Heart right ventricle (tissue), 16 donors: ENCODE measurements at regions not wholly inside any gene's neighbourhood (a gene's known extent, or its start where the extent isn't known, plus 50 kb on each side); places are given as distances from the start of the nearest gene placed in this dataset.

Source experiments
- ATAC-seq, 8 donors: fragments of 200-7000 bp; cut with Tn5 transposase; one replicate each; pipeline ENCODE4 v1.9.1; 2020; ENCODE audit warnings: mild to moderate bottlenecking in 8 of 8, moderate library complexity in 8 of 8, moderate number of reproducible peaks in 1 of 8
- DNase-seq, 2 donors: peaks; one replicate each; pipeline ENCODE4 v3.0.0-alpha.2; 2020
- H3K27ac ChIP-seq, 10 donors: fragments of 200-600 bp; sonication (generic) in 2 of 10; one replicate each; pipeline versions ENCODE4 v1.5.0 to v1.8.0; 2020 to 2022; ENCODE audit warnings: mild to moderate bottlenecking in 3 of 10
- H3K27me3 ChIP-seq, 7 donors: fragments of 200-600 bp; one replicate each; pipeline ENCODE4 v1.8.0; 2021 to 2022; ENCODE audit warnings: mild to moderate bottlenecking in 2 of 7
- H3K36me3 ChIP-seq, 9 donors: fragments of 200-600 bp; sonication (generic) in 1 of 9; one replicate each; pipeline versions ENCODE4 v1.5.0 to v1.8.0; 2020 to 2022; ENCODE audit warnings: mild to moderate bottlenecking in 2 of 9
- H3K4me1 ChIP-seq, 9 donors: fragments of 200-600 bp; sonication (generic) in 1 of 9; one replicate each; pipeline versions ENCODE4 v1.5.0 to v1.8.0; 2020 to 2022; ENCODE audit warnings: mild to moderate bottlenecking in 4 of 9
- H3K4me3 ChIP-seq, 10 donors: fragments of 200-600 bp; sonication (generic) in 2 of 10; one replicate each; pipeline versions ENCODE4 v1.5.0 to v1.8.0; 2020 to 2022; ENCODE audit warnings: mild to moderate bottlenecking in 7 of 10, moderate library complexity in 2 of 10
- H3K9me3 ChIP-seq, 11 donors: fragments of 200-600 bp in 10 of 11; sonication (generic) in 2 of 11; one replicate each; pipeline versions ENCODE4 v1.5.0 to v1.8.0; 2013 to 2022; ENCODE audit warnings: mild to moderate bottlenecking in 2 of 11, control low read depth in 1 of 11, moderate library complexity in 1 of 11
- WGBS, 2 donors: extraction: QIAGEN DNeasy Blood & Tissue Kit; methylation state at CpG; one replicate each; pipeline ENCODE4 v1.1.7; 2013; ENCODE audit warnings: inconsistent platforms in 1 of 2; 5-methylcytosine and 5-hydroxymethylcytosine counted together
- intact Hi-C, 10 donors: fragments of 100-400 bp; cut with DNase I; formaldehyde crosslinking; loops; one replicate each; pipeline versions ENCODE4 v1.11.1 to v1.14.2; 2022
- TF ChIP-seq, protein P1 (sequence below), 9 donors: fragments of 200-600 bp; sonication (generic) in 2 of 9; IDR thresholded peaks; one replicate each; pipeline versions ENCODE4 v1.5.0 to v1.8.0; 2021 to 2022; ENCODE audit warnings: antibody characterized with exemption in 9 of 9, mild to moderate bottlenecking in 5 of 9, moderate library complexity in 1 of 9
- donor health status: Arrhythmogenic right ventricular cardiomyopathy.
- donor health status: ischemic (EF 13 %, LVEDD 7.1; RV severe dilation, severe dysfunction).
- donor health status: healthy with polysubstance abuse.
- donor health status: DM: no; HTN: yes; CAD: no.
- donor health status: DM: no; HTN: no; CAD: no.
- donor health status: ischemic (EF 25% LVEDD 6.9; RV normal size, moderate dysfunction).
- donor health status: ischemic (EF 25% LVEDD 5.7; RV mildly dilated, moderate dysfunction).
- donor health status: healthy.
- donor health status: DM: yes; HTN: yes; CAD: no.
- donor health status: Ischemic cardiomyopathy.
- donor health status: ischemic (EF 35%, LVEDD 5.7; RV mildly dilated, moderate dysfunction).
- donor health status: nonischemic (EF 11% LVEDD 7.7; RV severe dilation, severe dysfunction).
- donor health status: DM: yes; HTN: yes; CAD: no.
- donor health status: PGD.
- donor health status: ischemic (EF 29% LVEDD 5.4; RV normal size, mild dysfunction).
- donor health status: nonischemic (EF 23%, LVEDD 6.1; RV moderate dilation, normal function).

DNA sequence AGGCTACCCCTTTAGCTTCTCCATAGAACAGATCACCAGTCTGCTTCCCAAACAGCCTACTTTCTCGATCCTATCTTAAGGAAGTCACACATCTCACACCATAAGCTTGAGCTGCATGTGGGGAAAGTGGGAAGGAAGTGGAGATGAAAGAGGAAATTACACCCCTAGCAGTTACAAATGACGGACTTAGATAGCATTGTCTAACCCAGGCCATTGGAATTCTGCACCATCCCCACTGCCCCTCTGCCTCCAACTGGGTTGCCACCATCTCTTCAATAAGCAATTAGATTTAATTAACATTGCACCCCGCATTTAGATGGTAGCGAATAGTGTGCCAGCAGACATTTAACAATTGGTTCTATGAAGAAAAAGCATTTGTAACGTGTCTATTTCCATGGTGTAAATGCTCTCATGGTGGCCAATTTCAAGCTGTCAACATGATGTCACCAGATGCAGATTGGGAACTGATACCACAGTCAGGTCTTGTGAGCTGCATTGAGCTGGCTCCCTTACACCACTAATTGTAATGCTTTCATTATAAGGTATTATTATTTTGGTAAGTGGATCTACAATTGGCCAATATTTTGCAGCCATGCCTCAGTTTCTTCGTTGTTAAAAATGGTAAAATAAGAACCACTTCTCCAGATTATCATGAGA lies 124.7 kb downstream of the CD24 start:
- Histone ChIP-seq H3K4me3 (no peak overlapping the region), H3K27ac (no peak overlapping the region), H3K9me3 (peaks cover 0 to 16% (median 0%) of the 10 kb centered on the region in 11 donors), H3K4me1 (no peaks in the 10 kb centered on the region), H3K36me3 (no peaks in the 10 kb centered on the region), H3K27me3 (no peaks in the 10 kb centered on the region)
- intact Hi-C loops = no loop called here
- TF ChIP-seq, protein P1, sequence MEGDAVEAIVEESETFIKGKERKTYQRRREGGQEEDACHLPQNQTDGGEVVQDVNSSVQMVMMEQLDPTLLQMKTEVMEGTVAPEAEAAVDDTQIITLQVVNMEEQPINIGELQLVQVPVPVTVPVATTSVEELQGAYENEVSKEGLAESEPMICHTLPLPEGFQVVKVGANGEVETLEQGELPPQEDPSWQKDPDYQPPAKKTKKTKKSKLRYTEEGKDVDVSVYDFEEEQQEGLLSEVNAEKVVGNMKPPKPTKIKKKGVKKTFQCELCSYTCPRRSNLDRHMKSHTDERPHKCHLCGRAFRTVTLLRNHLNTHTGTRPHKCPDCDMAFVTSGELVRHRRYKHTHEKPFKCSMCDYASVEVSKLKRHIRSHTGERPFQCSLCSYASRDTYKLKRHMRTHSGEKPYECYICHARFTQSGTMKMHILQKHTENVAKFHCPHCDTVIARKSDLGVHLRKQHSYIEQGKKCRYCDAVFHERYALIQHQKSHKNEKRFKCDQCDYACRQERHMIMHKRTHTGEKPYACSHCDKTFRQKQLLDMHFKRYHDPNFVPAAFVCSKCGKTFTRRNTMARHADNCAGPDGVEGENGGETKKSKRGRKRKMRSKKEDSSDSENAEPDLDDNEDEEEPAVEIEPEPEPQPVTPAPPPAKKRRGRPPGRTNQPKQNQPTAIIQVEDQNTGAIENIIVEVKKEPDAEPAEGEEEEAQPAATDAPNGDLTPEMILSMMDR (IDR thresholded peaks at IDR 0.05) = no peak
- 59 to 63% methylated on average over 6 of the region's 6 CpGs for WGBS, 2 donors
- no peak for ATAC-seq
- no peak for DNase-seq

DNA sequence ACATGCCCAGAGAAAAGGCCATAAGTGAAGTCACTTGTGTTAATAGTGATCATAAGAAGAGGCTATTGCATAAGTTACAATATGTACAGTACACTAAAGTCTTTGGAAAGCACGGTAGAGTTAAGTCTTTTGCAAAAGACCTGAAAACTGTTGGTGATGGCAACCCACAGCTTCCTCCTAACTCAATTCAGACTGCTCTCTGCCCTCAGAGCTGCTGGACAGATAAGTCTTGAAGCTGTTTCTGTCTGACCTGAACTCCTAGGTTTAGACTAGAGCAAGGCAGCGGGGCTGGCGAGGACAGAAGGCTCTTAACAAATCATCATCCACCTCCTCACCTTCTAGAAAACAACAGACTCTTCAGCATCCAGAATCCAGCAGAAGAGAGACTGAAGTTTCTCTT lies 125.4 kb downstream of the CD24 start:
- WGBS, 2 donors = 60 to 84% methylated on average over 3 of the region's 3 CpGs
- H3K9me3 ChIP-seq = peaks cover 0 to 16% (median 0%) of the 10 kb centered on the region in 11 donors
- no peaks in the 10 kb centered on the region for H3K27me3 ChIP-seq
- intact Hi-C loops = no loop called here
- no peaks in the 10 kb centered on the region for H3K36me3 ChIP-seq
- ATAC-seq (no peak), DNase-seq (no peak)
- H3K4me3 ChIP-seq = no peak overlapping the region
- TF ChIP-seq, protein P1 (IDR thresholded peaks at IDR 0.05) = no peak
- H3K27ac ChIP-seq = no peak overlapping the region
- H3K4me1 ChIP-seq = no peaks in the 10 kb centered on the region

DNA sequence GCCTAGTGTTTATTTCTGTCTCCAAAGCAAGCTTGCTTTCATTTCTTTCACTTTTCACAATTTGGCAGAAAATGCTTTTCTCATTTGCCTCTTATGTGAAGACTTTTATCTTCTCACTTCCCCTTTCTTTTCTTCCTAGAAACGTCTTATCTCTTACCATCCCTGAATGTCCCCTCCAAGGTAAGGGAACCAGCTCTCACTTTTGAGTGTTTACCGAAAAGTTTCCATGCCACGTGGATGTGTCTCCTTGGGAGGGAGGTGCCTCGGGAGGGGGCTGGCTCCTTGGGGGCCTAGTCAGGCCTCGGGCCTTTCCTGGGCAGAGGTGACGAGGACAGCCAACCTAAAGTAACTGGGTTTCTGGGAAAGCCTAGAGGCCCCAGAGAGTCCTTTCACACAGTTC lies 127.4 kb downstream of the CD24 start:
- WGBS, 2 donors = 61% methylated on average over 6 of the region's 6 CpGs
- DNase-seq = no peak
- Histone ChIP-seq H3K4me1 (no peaks in the 10 kb centered on the region), H3K27ac (no peak overlapping the region), H3K27me3 (peaks cover 0 to 12% (median 0%) of the 10 kb centered on the region in 7 donors), H3K4me3 (no peak overlapping the region), H3K9me3 (peaks cover 0 to 6% (median 0%) of the 10 kb centered on the region in 11 donors), H3K36me3 (no peaks in the 10 kb centered on the region)
- intact Hi-C loops = no loop called here
- no peak for ATAC-seq
- TF ChIP-seq, protein P1 (IDR thresholded peaks at IDR 0.05) = no peak

DNA sequence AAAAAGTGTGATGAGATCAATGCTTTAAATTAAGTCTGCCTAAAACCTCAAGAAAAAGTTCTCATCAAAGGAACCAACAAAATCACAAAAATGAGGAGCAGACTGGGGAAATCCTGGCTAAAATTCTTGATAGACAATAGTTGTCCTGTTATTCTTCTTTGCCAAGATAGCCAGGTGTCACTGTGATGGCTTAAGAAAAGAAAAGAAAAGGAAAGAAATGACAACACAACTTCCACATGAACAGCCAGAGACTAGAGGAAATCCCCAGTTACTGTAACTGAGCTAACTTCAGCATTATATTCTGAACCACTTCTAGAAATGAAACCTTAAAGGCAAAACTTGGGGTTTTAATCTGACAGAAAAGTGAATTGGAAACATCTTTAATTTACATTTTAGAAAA lies 129.6 kb downstream of the CD24 start:
- peaks cover 0 to 17% (median 3%) of the 10 kb centered on the region in 7 donors for H3K27me3 ChIP-seq
- no peak for ATAC-seq
- H3K36me3 ChIP-seq = no peaks in the 10 kb centered on the region
- no peak for DNase-seq
- no peaks in the 10 kb centered on the region for H3K4me1 ChIP-seq
- no peak overlapping the region for H3K27ac ChIP-seq
- no peaks in the 10 kb centered on the region for H3K9me3 ChIP-seq
- no peak overlapping the region for H3K4me3 ChIP-seq
- intact Hi-C loops = no loop called here
- TF ChIP-seq, protein P1 (IDR thresholded peaks at IDR 0.05) = no peak
